B cell (primary cell): ENCODE measurements at regions not wholly inside any gene's neighbourhood (a gene's known extent, or its start where the extent isn't known, plus 50 kb on each side); places are given as distances from the start of the nearest gene placed in this dataset.

Experiments used
- ATAC-seq: fragments of 200-7000 bp; cut with Tn5 transposase; one replicate; pipeline ENCODE4 v1.10.0; 2021; ENCODE audit warnings: low read depth, mild to moderate bottlenecking, moderate number of reproducible peaks, moderate library complexity
- CTCF ChIA-PET: fragments of 350-600 bp; sonication (Branson Sonifier 250); formaldehyde crosslinking; loops from one replicate; lab custom pipeline; 2021; ENCODE audit warnings: antibody characterized with exemption, inconsistent platforms; lab: Charles Lee
- POLR2A ChIA-PET: fragments of 350-600 bp; sonication (Branson Sonifier 250); formaldehyde crosslinking; loops from one replicate; lab custom pipeline; 2021; ENCODE audit warnings: antibody characterized with exemption; lab: Charles Lee
- DNase-seq: peaks from one replicate; pipeline ENCODE4 v3.0.0; 2013
- H2AFZ ChIP-seq: 2 replicates; pipeline ENCODE4 v1.6.1; 2012; ENCODE audit warnings: mild to moderate bottlenecking, low read depth, low read length; ENCODE audit not compliant: insufficient read depth, poor library complexity, severe bottlenecking
- H3K27ac ChIP-seq, 2 donors: 1 replicate in 1 of 2; 2 replicates in 1 of 2; pipeline ENCODE4 v1.5.1; 2012 to 2013; ENCODE audit warnings: low read length in 2 of 2, mild to moderate bottlenecking in 2 of 2, moderate library complexity in 1 of 2
- H3K27me3 ChIP-seq, 4 experiments: fragments of 200-600 bp in 1 of 4; sonication (generic) in 1 of 4; replicated peaks in 1 of 4; 1 replicate in 2 of 4; 2 replicates in 2 of 4; pipeline versions ENCODE4 v1.6.1 to v1.7.0; 2013 to 2016; ENCODE audit warnings: low read length in 3 of 4, mild to moderate bottlenecking in 2 of 4, mixed read lengths in 1 of 4, moderate library complexity in 1 of 4; ENCODE audit not compliant: insufficient read depth in 4 of 4, control insufficient read depth in 3 of 4; ENCODE audit errors: control extremely low read depth in 1 of 4
- H3K36me3 ChIP-seq, 2 experiments: replicated peaks in 1 of 2; 1 replicate in 1 of 2; 2 replicates in 1 of 2; pipeline versions ENCODE4 v1.6.1 to v1.7.1; 2013; ENCODE audit warnings: low read length in 1 of 2; ENCODE audit not compliant: insufficient read depth in 2 of 2, control insufficient read depth in 1 of 2; ENCODE audit errors: control extremely low read depth in 1 of 2, extremely low read depth in 1 of 2
- H3K4me1 ChIP-seq, 2 donors: fragments of 200-600 bp in 1 of 2; sonication (generic) in 1 of 2; 1 replicate in 1 of 2; 2 replicates in 1 of 2; pipeline versions ENCODE4 v1.5.1 to v1.6.1; 2013 to 2017; ENCODE audit warnings: low read length in 2 of 2; ENCODE audit not compliant: control insufficient read depth in 2 of 2, insufficient read depth in 2 of 2
- H3K4me2 ChIP-seq: replicated peaks from 2 replicates; pipeline ENCODE3; 2012; ENCODE audit warnings: mild to moderate bottlenecking, low read depth, low read length; ENCODE audit not compliant: poor library complexity, severe bottlenecking
- H3K4me3 ChIP-seq, 5 experiments: fragments of 200-600 bp in 1 of 5; sonication (generic) in 1 of 5; 1 replicate in 3 of 5; 2 replicates in 2 of 5; pipeline versions ENCODE4 v1.5.1 to v1.7.0; 2011 to 2016; ENCODE audit warnings: low read length in 4 of 5, mild to moderate bottlenecking in 4 of 5, low read depth in 2 of 5, control low read depth in 1 of 5, moderate library complexity in 1 of 5; ENCODE audit not compliant: insufficient read depth in 1 of 5; ENCODE audit errors: control extremely low read depth in 1 of 5, extremely low read depth in 1 of 5
- H3K79me2 ChIP-seq: fragments of 200-600 bp; sonication (generic); one replicate; pipeline ENCODE4 v1.6.0; 2016; ENCODE audit warnings: low read length; ENCODE audit not compliant: control insufficient read depth, insufficient read depth
- H3K9ac ChIP-seq: fragments of 200-600 bp; sonication (generic); 2 replicates; pipeline ENCODE4 v1.6.1; 2017; ENCODE audit warnings: mild to moderate bottlenecking, low read length, moderate library complexity
- H3K9me3 ChIP-seq, 3 donors: one replicate each; pipeline versions ENCODE4 v1.6.1 to v1.7.1; 2013; ENCODE audit warnings: low read length in 2 of 3; ENCODE audit not compliant: control insufficient read depth in 2 of 3, insufficient read depth in 1 of 3; ENCODE audit errors: control extremely low read depth in 1 of 3
- H4K20me1 ChIP-seq: 2 replicates; pipeline ENCODE4 v1.6.0; 2012; ENCODE audit warnings: mild to moderate bottlenecking, low read length; ENCODE audit not compliant: insufficient read depth, control insufficient read depth, poor library complexity, severe bottlenecking
- H3K27ac Mint-ChIP-seq: one replicate; pipeline ENCODE4 v1.8.0; 2021; ENCODE audit warnings: mixed read lengths
- H3K27me3 Mint-ChIP-seq: one replicate; pipeline ENCODE4 v1.8.0; 2021; ENCODE audit warnings: mixed read lengths
- H3K4me1 Mint-ChIP-seq: one replicate; pipeline ENCODE4 v1.8.0; 2021; ENCODE audit warnings: mixed read lengths
- H3K4me3 Mint-ChIP-seq: one replicate; pipeline ENCODE4 v1.8.0; 2021; ENCODE audit warnings: mixed read lengths
- H3K9me3 Mint-ChIP-seq: one replicate; pipeline ENCODE4 v1.8.0; 2022; ENCODE audit warnings: mixed read lengths; ENCODE audit not compliant: insufficient read depth
- CTCF ChIP-seq: fragments of 200-600 bp; IDR thresholded peaks from one replicate; pipeline ENCODE4 v1.8.0; 2022; ENCODE audit warnings: antibody characterized with exemption, mild to moderate bottlenecking
- EZH2 ChIP-seq: IDR thresholded peaks from 2 replicates; pipeline ENCODE4 v1.6.1; 2012; ENCODE audit warnings: borderline replicate concordance, low read depth, mild to moderate bottlenecking, moderate library complexity, low read length; ENCODE audit not compliant: insufficient read depth, poor library complexity, severe bottlenecking
- WGBS: methylation state at CpG from one replicate; pipeline ENCODE4 v1.1.5; 2013; ENCODE audit warnings: missing lambda C conversion rate; ENCODE audit not compliant: insufficient coverage; 5-methylcytosine and 5-hydroxymethylcytosine counted together
- intact Hi-C: fragments of 100-400 bp; cut with micrococcal nuclease; formaldehyde crosslinking; loops from one replicate; pipeline ENCODE4 v1.10.0; 2022

DNA sequence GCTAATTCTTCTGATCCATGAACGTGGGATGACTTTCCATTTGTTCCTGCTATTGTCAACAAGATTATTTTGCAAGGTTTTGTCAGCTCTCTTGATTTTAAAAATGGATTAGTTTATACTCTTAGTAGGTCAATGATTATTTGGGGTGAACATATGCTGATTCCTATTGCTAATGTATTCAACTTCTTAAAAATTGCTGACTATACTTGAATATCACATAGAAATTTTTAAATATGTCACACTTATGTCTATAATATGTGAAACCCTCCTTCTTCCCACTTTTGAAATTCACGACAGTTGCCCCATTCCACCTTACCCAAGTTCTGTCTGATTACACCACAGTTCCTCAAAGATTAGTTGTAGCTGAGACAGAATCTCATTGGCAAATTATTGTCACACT lies 465.7 kb upstream of the TENM3 start:
- Mint-ChIP-seq H3K9me3 (peaks cover 5% of the 10 kb centered on the region), H3K4me1 (no peaks in the 10 kb centered on the region), H3K27ac (no peak overlapping the region), H3K27me3 (no peaks in the 10 kb centered on the region), H3K4me3 (no peak overlapping the region)
- DNase-seq (no peak), ATAC-seq (no peak)
- Histone ChIP-seq H4K20me1 (no peaks in the 10 kb centered on the region), H3K9ac (no peak overlapping the region), H3K9me3 (no peaks in the 10 kb centered on the region), H3K27me3 (no peaks in the 10 kb centered on the region), H3K4me3 (no peak overlapping the region), H3K27ac (no peak overlapping the region), H2AFZ (no peak overlapping the region), H3K36me3 (no peaks in the 10 kb centered on the region), H3K79me2 (no peaks in the 10 kb centered on the region), H3K4me1 (no peaks in the 10 kb centered on the region), H3K4me2 (no peak overlapping the region)
- TF ChIP-seq CTCF (no peak), EZH2 (no peak)
- ChIA-PET POLR2A (no interaction called here), CTCF (no interaction called here)
- WGBS = no CpG with 5 or more reads among the region's 2 CpGs
- intact Hi-C loops = no loop called here

DNA sequence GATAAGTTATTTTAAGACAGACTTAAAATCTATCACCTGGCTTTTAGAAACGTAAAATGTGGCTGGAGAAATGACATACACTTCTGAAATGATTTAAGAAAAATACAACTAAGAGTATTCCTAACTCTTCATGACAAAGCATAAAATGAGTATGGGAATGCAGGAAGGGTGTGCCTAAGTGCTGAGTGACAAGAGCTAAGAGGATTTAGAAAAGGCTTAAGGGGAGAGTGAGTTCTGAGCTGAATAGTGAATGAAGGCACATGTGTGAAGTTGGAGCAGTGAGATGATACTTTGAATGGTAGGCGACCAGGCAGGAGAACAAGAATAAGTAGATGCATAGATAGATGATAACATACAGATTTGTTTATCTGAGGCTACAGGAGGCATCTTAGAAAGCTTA lies 458.3 kb upstream of the TENM3 start:
- no peak overlapping the region for H3K27ac Mint-ChIP-seq
- ATAC-seq = no peak
- Histone ChIP-seq H3K4me3 (no peak overlapping the region), H2AFZ (no peak overlapping the region), H3K79me2 (no peaks in the 10 kb centered on the region), H3K4me1 (no peaks in the 10 kb centered on the region), H3K27ac (no peak overlapping the region), H3K9me3 (peaks cover 0 to 8% (median 0%) of the 10 kb centered on the region in 3 donors), H3K4me2 (no peak overlapping the region), H3K27me3 (no peaks in the 10 kb centered on the region), H3K9ac (no peak overlapping the region), H4K20me1 (no peaks in the 10 kb centered on the region), H3K36me3 (no peaks in the 10 kb centered on the region)
- TF ChIP-seq CTCF (no peak), EZH2 (no peak)
- no peak for DNase-seq
- 75% methylated on average over 1 of the region's 2 CpGs for WGBS
- no peaks in the 10 kb centered on the region for H3K27me3 Mint-ChIP-seq
- POLR2A ChIA-PET = no interaction called here
- no peaks in the 10 kb centered on the region for H3K4me1 Mint-ChIP-seq
- CTCF ChIA-PET = no interaction called here
- no peak overlapping the region for H3K4me3 Mint-ChIP-seq
- H3K9me3 Mint-ChIP-seq = no peaks in the 10 kb centered on the region
- intact Hi-C loops = no loop called here
